Left ventricle myocardium inferior (tissue), 1 donor: ENCODE measurements at regions not wholly inside any gene's neighbourhood (a gene's known extent, or its start where the extent isn't known, plus 50 kb on each side); places are given as distances from the start of the nearest gene placed in this dataset.

Experiments
- DNase-seq: peaks from one replicate; pipeline ENCODE4 v3.0.0-alpha.2; 2020
- H3K27ac ChIP-seq: fragments of 200-600 bp; replicated peaks from 2 replicates; pipeline ENCODE4 v1.8.0; 2021
- H3K27me3 ChIP-seq: fragments of 200-600 bp; 2 replicates; pipeline ENCODE4 v1.8.0; 2021; ENCODE audit warnings: low read depth
- H3K36me3 ChIP-seq: fragments of 200-600 bp; 2 replicates; pipeline ENCODE4 v1.8.0; 2021
- H3K4me1 ChIP-seq: fragments of 200-600 bp; 2 replicates; pipeline ENCODE4 v1.8.0; 2021
- H3K4me3 ChIP-seq: fragments of 200-600 bp; 2 replicates; pipeline ENCODE4 v1.8.0; 2021; ENCODE audit warnings: mild to moderate bottlenecking, moderate library complexity
- H3K9me3 ChIP-seq: fragments of 200-600 bp; replicated peaks from 2 replicates; pipeline ENCODE4 v1.8.0; 2021
- intact Hi-C: fragments of 100-400 bp; cut with micrococcal nuclease; formaldehyde crosslinking; loops from one replicate; pipeline ENCODE4 v1.11.0; 2022
- TF ChIP-seq, protein P1 (sequence below): fragments of 200-600 bp; IDR thresholded peaks from 2 replicates; pipeline ENCODE4 v1.8.0; 2021; ENCODE audit warnings: antibody characterized with exemption, mild to moderate bottlenecking, borderline replicate concordance
- donor health status: DM: no; HTN: yes; CAD: no; lungs with severe emphysema.

DNA sequence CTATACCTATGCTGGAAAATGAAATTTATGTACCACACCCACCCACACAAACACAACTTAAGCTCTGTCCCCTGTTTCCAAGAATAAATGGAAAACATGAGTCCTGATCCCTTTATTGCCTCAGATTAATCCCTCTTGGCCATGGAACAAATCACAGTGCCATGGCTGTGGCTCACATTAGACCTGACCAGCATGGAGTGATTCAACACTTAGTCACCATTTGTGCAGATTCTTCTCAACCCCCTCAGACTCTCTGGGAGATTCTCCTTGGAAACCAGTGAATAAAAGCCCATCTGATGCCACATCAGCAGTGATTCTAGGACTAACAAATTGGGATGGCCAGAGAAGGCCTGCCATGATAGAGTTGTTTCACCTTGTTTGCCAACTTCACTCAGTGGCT, 204.4 kb upstream of the TMEM72 start:
- no peaks in the 10 kb centered on the region for H3K4me1 ChIP-seq
- no peak for DNase-seq
- peaks cover 10% of the 10 kb centered on the region for H3K27me3 ChIP-seq
- intact Hi-C loops: no loop called here
- H3K27ac ChIP-seq: no peak overlapping the region
- no peaks in the 10 kb centered on the region for H3K36me3 ChIP-seq
- TF ChIP-seq, protein P1, sequence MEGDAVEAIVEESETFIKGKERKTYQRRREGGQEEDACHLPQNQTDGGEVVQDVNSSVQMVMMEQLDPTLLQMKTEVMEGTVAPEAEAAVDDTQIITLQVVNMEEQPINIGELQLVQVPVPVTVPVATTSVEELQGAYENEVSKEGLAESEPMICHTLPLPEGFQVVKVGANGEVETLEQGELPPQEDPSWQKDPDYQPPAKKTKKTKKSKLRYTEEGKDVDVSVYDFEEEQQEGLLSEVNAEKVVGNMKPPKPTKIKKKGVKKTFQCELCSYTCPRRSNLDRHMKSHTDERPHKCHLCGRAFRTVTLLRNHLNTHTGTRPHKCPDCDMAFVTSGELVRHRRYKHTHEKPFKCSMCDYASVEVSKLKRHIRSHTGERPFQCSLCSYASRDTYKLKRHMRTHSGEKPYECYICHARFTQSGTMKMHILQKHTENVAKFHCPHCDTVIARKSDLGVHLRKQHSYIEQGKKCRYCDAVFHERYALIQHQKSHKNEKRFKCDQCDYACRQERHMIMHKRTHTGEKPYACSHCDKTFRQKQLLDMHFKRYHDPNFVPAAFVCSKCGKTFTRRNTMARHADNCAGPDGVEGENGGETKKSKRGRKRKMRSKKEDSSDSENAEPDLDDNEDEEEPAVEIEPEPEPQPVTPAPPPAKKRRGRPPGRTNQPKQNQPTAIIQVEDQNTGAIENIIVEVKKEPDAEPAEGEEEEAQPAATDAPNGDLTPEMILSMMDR: no peak
- peaks cover 21% of the 10 kb centered on the region for H3K9me3 ChIP-seq
- H3K4me3 ChIP-seq: no peak overlapping the region

DNA sequence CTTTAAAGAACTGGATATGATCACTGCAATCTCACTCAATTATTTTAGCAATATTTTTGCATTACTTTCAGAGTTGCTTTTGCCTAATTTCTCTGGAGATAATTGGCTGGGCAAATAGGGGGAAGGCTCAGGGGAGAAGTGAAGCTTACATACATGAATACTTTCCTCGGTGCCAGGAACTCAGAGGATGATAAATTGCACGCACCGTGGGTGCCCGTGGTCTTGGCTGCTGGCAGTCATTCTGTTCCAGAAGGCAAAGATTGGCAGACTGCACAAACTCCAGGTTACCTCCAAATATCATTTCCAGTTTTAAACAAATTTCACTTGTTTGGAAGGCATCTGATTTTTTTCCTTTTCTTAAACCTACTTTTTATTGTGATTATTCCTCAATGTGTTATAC, 197.8 kb upstream of the TMEM72 start:
- no peak for DNase-seq
- H3K27ac ChIP-seq: no peak overlapping the region
- intact Hi-C loops: no loop called here
- no peaks in the 10 kb centered on the region for H3K27me3 ChIP-seq
- H3K4me3 ChIP-seq: no peak overlapping the region
- H3K4me1 ChIP-seq: no peaks in the 10 kb centered on the region
- H3K36me3 ChIP-seq: no peaks in the 10 kb centered on the region
- peaks cover 7% of the 10 kb centered on the region for H3K9me3 ChIP-seq
- TF ChIP-seq, protein P1: no peak

DNA sequence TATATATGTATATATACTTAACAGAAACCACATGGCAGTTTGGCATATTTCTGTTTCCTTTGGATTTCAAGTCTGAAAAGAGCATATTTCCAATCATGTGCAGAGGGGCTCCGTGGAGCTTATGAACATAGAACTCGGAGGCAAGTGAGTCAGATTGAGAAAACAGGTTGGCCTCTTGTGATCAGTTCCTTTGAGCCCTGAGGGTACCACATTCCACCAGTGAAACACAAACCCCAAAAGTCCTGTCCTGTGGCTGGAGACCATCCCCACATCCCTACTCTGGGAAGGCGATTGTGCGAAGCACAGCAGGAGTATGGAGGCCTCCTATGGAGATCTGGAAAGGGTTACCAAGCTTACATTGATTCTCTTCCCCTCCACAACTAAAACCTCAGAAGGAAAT, 196.7 kb upstream of the TMEM72 start:
- TF ChIP-seq, protein P1: no peak
- H3K27ac ChIP-seq: no peak overlapping the region
- no peaks in the 10 kb centered on the region for H3K27me3 ChIP-seq
- DNase-seq: no peak
- H3K4me1 ChIP-seq: no peaks in the 10 kb centered on the region
- peaks cover 19% of the 10 kb centered on the region for H3K9me3 ChIP-seq
- H3K36me3 ChIP-seq: no peaks in the 10 kb centered on the region
- intact Hi-C loops: no loop called here
- no peak overlapping the region for H3K4me3 ChIP-seq

DNA sequence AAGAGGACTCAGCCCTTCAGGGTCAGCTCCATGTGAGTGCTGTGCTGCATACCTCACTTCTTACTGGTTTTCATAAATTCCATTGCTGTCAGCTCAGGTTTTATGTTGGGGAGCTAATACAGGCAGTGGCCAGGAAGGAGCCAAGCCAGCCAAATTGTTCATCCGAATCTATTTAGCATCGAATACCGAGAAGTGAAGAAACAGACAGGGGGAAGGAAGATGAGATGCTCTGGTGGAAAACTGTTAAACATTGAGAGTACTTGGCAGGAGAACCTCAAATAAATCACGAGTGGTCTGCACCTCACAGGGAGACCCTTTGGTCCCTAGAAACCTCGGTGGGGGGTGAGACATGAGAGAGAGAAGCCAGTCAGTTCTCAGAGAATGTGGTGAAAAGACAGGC, 196.0 kb upstream of the TMEM72 start:
- Histone ChIP-seq H3K4me3 (no peak overlapping the region), H3K9me3 (peaks cover 19% of the 10 kb centered on the region), H3K27me3 (no peaks in the 10 kb centered on the region), H3K27ac (no peak overlapping the region), H3K4me1 (no peaks in the 10 kb centered on the region), H3K36me3 (no peaks in the 10 kb centered on the region)
- TF ChIP-seq, protein P1: no peak
- intact Hi-C loops: no loop called here
- no peak for DNase-seq

DNA sequence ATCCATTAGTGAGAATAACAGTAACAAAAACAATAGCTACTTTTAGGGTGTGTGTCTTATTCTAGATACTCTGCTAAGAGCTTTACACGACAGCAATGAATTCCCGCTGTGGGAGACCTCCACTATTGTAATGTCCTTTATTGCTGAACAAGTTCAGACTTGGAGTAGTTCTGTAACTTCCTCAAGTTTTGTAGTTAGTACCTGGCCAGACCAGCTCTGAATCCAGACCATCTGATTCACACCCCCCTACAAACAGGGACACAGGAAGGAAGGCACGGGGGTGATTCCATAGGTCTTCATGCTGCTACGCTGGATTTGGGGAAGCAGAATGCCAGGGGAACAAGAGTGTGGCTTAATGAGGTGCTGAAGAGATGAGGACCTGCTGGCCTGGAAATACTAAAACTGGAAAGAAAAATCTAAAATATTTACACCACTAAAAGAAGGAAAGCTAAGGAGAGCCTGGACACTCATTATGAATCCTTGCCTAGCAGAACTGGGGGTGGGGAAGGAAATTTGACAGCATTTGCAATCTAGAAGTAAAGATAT, 194.6 kb upstream of the TMEM72 start:
- Histone ChIP-seq H3K27ac (no peak overlapping the region), H3K27me3 (no peaks in the 10 kb centered on the region), H3K36me3 (no peaks in the 10 kb centered on the region), H3K4me3 (no peak overlapping the region), H3K9me3 (peaks cover 19% of the 10 kb centered on the region), H3K4me1 (no peaks in the 10 kb centered on the region)
- DNase-seq: no peak
- intact Hi-C loops: no loop called here
- TF ChIP-seq, protein P1: no peak
